Thyroid gland (tissue), 4 donors: ENCODE measurements at regions not wholly inside any gene's neighbourhood (a gene's known extent, or its start where the extent isn't known, plus 50 kb on each side); places are given as distances from the start of the nearest gene placed in this dataset.

Experiments
- DNase-seq, 2 donors: peaks; one replicate each; pipeline ENCODE4 v3.0.0-alpha.2; 2019
- H3K27ac ChIP-seq, 3 donors: fragments of 200-600 bp; sonication (generic); 1 replicate in 2 of 3; 2 replicates in 1 of 3; pipeline ENCODE4 v1.5.1; 2016 to 2019; ENCODE audit warnings: mild to moderate bottlenecking in 1 of 3, moderate library complexity in 1 of 3
- H3K27me3 ChIP-seq: fragments of 200-600 bp; sonication (generic); one replicate; pipeline ENCODE4 v1.5.1; 2019
- H3K36me3 ChIP-seq, 2 donors: fragments of 200-600 bp; sonication (generic); one replicate each; pipeline ENCODE4 v1.5.1; 2016 to 2019
- H3K4me1 ChIP-seq, 2 donors: fragments of 200-600 bp; sonication (generic); one replicate each; pipeline ENCODE4 v1.5.1; 2017 to 2019
- H3K4me3 ChIP-seq, 3 donors: fragments of 200-600 bp; sonication (generic); replicated peaks in 1 of 3; 1 replicate in 2 of 3; 2 replicates in 1 of 3; pipeline ENCODE4 v1.5.1; 2016; ENCODE audit warnings: mild to moderate bottlenecking in 1 of 3
- H3K9me3 ChIP-seq: fragments of 200-600 bp; sonication (generic); one replicate; pipeline ENCODE4 v1.5.1; 2017
- CTCF ChIP-seq, 6 experiments: fragments of 200-600 bp in 3 of 6; fragments of 450-650 bp in 3 of 6; sonication (generic) in 3 of 6; IDR thresholded peaks; one replicate each; pipeline ENCODE4 v1.5.1; 2016 to 2019; ENCODE audit warnings: antibody characterized with exemption in 6 of 6, mild to moderate bottlenecking in 2 of 6, inconsistent platforms in 1 of 6, moderate library complexity in 1 of 6
- POLR2A ChIP-seq, 2 donors: fragments of 450-650 bp; IDR thresholded peaks; one replicate each; pipeline ENCODE4 v1.6.1; 2017; ENCODE audit warnings: antibody characterized with exemption in 2 of 2, mild to moderate bottlenecking in 2 of 2, moderate library complexity in 1 of 2
- WGBS, 2 donors: methylation state at CpG; one replicate each; pipeline ENCODE4 v1.1.5; 2017; 5-methylcytosine and 5-hydroxymethylcytosine counted together
- intact Hi-C: fragments of 100-400 bp; cut with DNase I; formaldehyde crosslinking; loops from one replicate; pipeline ENCODE4 v1.15.1; 2023

GRCh38 chr6:27772261-27773001 is 139.8 kb downstream of the OR2B2 start:
- WGBS, 2 donors, result 8 to 14% methylated on average over 27 to 33 of the region's 33 CpGs
- Histone ChIP-seq H3K27me3 (no peaks in the 10 kb centered on the region), H3K27ac (no peak overlapping the region), H3K36me3 (no peaks in the 10 kb centered on the region), H3K4me3 (no peak overlapping the region), H3K4me1 (peaks cover 0 to 8% of the 10 kb centered on the region in 2 donors), H3K9me3 (no peaks in the 10 kb centered on the region)
- intact Hi-C loops, result no loop called here
- peak; percentile 87 to 90 for DNase-seq
- TF ChIP-seq POLR2A (IDR thresholded peaks at IDR 0.05) (no peak), CTCF (IDR thresholded peaks at IDR 0.05) (peak; percentile 72 to 96 (median 89))

- Histone ChIP-seq H3K4me3 (no peak overlapping the region), H3K27ac (no peak overlapping the region), H3K9me3 (no peaks in the 10 kb centered on the region), H3K27me3 (no peaks in the 10 kb centered on the region), H3K36me3 (no peaks in the 10 kb centered on the region), H3K4me1 (peaks cover 0 to 8% of the 10 kb centered on the region in 2 donors)
- WGBS, 2 donors, result 57 to 83% methylated on average over 4 of the region's 4 CpGs
- TF ChIP-seq POLR2A (IDR thresholded peaks at IDR 0.05) (no peak), CTCF (IDR thresholded peaks at IDR 0.05) (no peak)
- intact Hi-C loops, result no loop called here
- no peak for DNase-seq
Observed at GRCh38 chr6:27771235-27771634, 141.0 kb downstream of the OR2B2 start.

- Histone ChIP-seq H3K9me3 (no peaks in the 10 kb centered on the region), H3K4me1 (peaks cover 0 to 8% of the 10 kb centered on the region in 2 donors), H3K4me3 (no peak overlapping the region), H3K27ac (no peak overlapping the region), H3K36me3 (no peaks in the 10 kb centered on the region), H3K27me3 (no peaks in the 10 kb centered on the region)
- intact Hi-C loops, result no loop called here
- TF ChIP-seq POLR2A (IDR thresholded peaks at IDR 0.05) (no peak), CTCF (IDR thresholded peaks at IDR 0.05) (no peak)
- no peak for DNase-seq
- WGBS, 2 donors, result 91% methylated on average over 3 of the region's 3 CpGs
Observed at GRCh38 chr6:27770724-27771123, 141.5 kb downstream of the OR2B2 start.

GRCh38 chr6:27768556-27768955 is 143.6 kb downstream of the OR2B2 start:
- no peaks in the 10 kb centered on the region for H3K27me3 ChIP-seq
- peaks cover 0 to 8% of the 10 kb centered on the region in 2 donors for H3K4me1 ChIP-seq
- 89% methylated on average over 1 of the region's 1 CpG; no CpG with 5 or more reads in 1 of the 2 donors for WGBS, 2 donors
- H3K9me3 ChIP-seq, result no peaks in the 10 kb centered on the region
- intact Hi-C loops, result no loop called here
- no peak for DNase-seq
- H3K36me3 ChIP-seq, result no peaks in the 10 kb centered on the region
- H3K27ac ChIP-seq, result no peak overlapping the region
- H3K4me3 ChIP-seq, result no peak overlapping the region
- TF ChIP-seq POLR2A (IDR thresholded peaks at IDR 0.05) (no peak), CTCF (IDR thresholded peaks at IDR 0.05) (no peak)

GRCh38 chr6:27767851-27768250 is 144.3 kb downstream of the OR2B2 start:
- no peak for DNase-seq
- H3K27me3 ChIP-seq, result peaks cover 2% of the 10 kb centered on the region
- WGBS, 2 donors, result 91 to 100% methylated on average over 1 of the region's 1 CpG

More at GRCh38 chr6:27767851-27768250, 144.3 kb downstream of the OR2B2 start:
- intact Hi-C loops, result no loop called here
- Histone ChIP-seq H3K36me3 (no peaks in the 10 kb centered on the region), H3K4me1 (peaks cover 0 to 8% of the 10 kb centered on the region in 2 donors), H3K9me3 (no peaks in the 10 kb centered on the region), H3K4me3 (no peak overlapping the region), H3K27ac (no peak overlapping the region)
- TF ChIP-seq CTCF (IDR thresholded peaks at IDR 0.05) (no peak), POLR2A (IDR thresholded peaks at IDR 0.05) (no peak)
